ENCODE measurements at regions not wholly inside any gene's neighbourhood (a gene's known extent, or its start where the extent isn't known, plus 50 kb on each side); places are given as distances from the start of the nearest gene placed in this dataset.

DNA sequence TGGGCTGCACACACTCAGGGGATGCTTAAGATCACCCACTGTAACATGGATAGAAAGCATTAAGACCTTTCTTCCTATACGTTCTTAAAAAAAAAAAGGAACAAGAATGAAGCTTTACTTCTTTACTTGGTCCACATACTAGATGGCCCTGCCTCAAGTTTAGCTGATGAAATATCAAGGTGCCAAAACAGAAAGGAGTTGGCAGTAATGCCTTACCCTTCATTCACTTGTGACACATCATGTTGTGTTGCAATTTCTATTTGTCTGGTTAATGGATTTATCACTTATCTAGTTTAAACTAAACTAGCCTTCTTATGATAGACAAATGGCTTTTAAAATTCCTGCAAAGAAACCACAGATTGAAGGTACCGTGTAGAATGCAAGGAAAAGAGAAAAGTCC, 720.3 kb downstream of the CCSER2 start:
- TF ChIP-seq, protein P1, sequence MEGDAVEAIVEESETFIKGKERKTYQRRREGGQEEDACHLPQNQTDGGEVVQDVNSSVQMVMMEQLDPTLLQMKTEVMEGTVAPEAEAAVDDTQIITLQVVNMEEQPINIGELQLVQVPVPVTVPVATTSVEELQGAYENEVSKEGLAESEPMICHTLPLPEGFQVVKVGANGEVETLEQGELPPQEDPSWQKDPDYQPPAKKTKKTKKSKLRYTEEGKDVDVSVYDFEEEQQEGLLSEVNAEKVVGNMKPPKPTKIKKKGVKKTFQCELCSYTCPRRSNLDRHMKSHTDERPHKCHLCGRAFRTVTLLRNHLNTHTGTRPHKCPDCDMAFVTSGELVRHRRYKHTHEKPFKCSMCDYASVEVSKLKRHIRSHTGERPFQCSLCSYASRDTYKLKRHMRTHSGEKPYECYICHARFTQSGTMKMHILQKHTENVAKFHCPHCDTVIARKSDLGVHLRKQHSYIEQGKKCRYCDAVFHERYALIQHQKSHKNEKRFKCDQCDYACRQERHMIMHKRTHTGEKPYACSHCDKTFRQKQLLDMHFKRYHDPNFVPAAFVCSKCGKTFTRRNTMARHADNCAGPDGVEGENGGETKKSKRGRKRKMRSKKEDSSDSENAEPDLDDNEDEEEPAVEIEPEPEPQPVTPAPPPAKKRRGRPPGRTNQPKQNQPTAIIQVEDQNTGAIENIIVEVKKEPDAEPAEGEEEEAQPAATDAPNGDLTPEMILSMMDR (IDR thresholded peaks at IDR 0.05 in 4 of 5, conservative IDR thresholded peaks at IDR 0.05 in 1 of 5) = no peak
- TF ChIP-seq POLR2A (IDR thresholded peaks at IDR 0.05) = no peak
